ENCODE measurements at regions not wholly inside any gene's neighbourhood (a gene's known extent, or its start where the extent isn't known, plus 50 kb on each side); places are given as distances from the start of the nearest gene placed in this dataset.

DNA sequence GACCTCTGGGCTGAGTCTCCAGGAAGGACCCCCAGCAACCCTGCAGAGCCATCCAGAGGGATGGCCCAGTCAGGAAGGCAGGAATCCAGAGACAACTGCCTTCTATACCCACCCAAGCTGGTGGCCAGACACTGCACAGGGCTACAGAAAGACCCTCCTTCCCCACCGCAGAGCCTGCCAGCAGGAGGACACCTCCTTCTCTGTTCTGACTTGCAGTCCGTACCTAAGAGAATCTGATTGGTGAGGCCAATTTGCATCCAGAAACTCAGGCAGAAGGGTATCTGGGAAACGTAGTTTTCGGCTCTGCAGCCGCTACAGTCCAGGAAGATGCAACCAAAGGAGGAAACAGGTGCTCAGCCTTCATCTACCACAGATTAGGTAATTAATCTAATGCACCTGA, 155.4 kb upstream of the FRG1 start:
- TF ChIP-seq, protein P1, sequence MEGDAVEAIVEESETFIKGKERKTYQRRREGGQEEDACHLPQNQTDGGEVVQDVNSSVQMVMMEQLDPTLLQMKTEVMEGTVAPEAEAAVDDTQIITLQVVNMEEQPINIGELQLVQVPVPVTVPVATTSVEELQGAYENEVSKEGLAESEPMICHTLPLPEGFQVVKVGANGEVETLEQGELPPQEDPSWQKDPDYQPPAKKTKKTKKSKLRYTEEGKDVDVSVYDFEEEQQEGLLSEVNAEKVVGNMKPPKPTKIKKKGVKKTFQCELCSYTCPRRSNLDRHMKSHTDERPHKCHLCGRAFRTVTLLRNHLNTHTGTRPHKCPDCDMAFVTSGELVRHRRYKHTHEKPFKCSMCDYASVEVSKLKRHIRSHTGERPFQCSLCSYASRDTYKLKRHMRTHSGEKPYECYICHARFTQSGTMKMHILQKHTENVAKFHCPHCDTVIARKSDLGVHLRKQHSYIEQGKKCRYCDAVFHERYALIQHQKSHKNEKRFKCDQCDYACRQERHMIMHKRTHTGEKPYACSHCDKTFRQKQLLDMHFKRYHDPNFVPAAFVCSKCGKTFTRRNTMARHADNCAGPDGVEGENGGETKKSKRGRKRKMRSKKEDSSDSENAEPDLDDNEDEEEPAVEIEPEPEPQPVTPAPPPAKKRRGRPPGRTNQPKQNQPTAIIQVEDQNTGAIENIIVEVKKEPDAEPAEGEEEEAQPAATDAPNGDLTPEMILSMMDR (IDR thresholded peaks at IDR 0.05; ENCODE audit: insufficient read depth, low read depth, low read length), result no peak
- DNase-seq (ENCODE audit: low read depth), result no peak
- no peak overlapping the region for H3K4me3 ChIP-seq (ENCODE audit: low read depth, low read length)

DNA sequence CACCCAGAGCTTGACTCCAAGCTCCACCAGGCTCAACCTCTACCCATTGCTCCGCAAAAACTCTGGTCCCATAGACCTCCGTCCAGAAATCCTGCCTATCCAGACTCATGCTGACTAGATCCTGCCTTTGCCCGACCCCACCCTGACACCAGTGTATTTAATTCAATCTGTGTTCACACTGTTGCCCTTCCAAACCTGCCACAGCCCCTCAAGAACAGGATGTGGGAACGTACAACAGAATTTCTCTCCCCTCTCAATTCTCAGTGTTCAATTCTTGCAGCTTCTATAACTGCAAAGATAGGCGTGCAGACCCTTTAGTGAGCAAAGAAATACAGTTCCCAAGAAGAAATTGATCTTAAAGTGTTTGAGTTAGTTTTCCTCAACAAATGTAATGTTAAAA, 154.2 kb upstream of the FRG1 start:
- no peak overlapping the region for H3K4me3 ChIP-seq (ENCODE audit: low read depth, low read length)
- TF ChIP-seq, protein P1 (IDR thresholded peaks at IDR 0.05; ENCODE audit: insufficient read depth, low read depth, low read length), result no peak
- no peak for DNase-seq (ENCODE audit: low read depth)

DNA sequence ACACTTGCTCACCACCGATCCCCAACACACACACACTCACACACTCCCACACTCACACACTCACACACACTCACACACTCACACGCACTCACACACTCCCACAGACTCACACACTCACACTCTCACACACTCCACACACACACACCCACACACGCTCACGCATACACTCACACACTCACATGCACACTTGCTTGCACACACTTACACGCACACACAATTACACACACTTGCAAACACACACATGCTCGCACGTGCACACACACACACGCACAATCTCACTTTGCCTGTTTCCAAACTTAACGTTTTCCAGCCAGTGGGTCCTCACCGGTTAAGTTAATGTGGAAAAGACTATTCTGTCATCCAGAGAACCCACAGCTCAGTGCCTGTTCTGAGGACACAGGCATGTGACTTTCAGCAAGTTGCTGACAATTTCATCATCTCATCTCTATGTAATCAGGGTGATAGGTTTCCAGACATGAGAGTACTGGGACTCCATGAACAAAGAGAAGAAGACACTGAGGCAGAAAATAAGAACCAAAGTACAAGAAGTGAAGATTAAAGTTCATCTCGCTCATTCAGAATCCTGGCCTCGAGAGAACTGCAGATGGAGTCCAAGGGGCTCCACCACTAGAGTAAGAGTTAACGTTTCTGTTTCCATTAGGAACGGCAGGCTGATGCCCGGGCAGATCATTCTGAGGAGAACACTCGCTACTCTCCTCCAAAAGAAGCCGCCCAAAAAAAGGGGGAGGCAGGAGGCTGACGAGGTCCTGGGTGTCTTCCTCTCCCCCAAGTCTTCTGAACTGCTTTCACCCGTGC, 153.2 kb upstream of the FRG1 start:
- no peak overlapping the region for H3K4me3 ChIP-seq (ENCODE audit: low read depth, low read length)
- TF ChIP-seq, protein P1 (IDR thresholded peaks at IDR 0.05; ENCODE audit: insufficient read depth, low read depth, low read length), result no peak
- no peak for DNase-seq (ENCODE audit: low read depth)

DNA sequence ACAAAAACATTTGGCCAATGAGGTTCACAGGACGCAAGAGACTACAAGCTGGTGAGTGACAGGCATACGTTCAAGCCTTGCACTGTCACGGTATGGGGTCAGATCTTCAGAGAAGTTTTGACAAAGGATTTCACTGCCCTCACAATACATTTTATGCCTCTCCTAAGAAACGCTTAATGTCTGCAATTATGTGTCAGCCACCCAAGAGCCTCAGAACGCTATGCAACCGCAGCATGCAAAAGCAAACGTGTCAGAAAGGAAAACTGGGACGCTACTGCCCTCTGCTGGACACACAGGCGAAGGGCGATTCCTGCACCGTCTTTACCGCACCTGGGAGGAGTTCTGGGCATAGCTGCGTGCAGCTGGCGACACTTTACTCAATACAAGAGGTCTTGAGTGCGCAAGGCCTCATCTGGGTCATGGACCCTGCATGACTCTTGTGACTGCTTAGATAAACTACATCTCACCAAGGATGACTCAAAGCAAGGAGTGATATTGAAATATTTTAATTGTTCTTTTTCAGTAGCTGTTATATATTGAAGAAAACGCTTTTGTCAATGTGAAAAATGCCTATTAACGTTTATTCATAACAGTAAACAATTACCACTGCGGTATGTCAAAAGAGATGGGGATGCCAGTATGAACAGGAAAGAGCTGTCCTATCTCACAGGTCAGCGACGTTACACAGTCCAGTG, 147.6 kb upstream of the FRG1 start:
- no peak overlapping the region for H3K4me3 ChIP-seq (ENCODE audit: low read depth, low read length)
- TF ChIP-seq, protein P1 (IDR thresholded peaks at IDR 0.05; ENCODE audit: insufficient read depth, low read depth, low read length), result peak; percentile 86
- DNase-seq (ENCODE audit: low read depth), result peak; percentile 56

DNA sequence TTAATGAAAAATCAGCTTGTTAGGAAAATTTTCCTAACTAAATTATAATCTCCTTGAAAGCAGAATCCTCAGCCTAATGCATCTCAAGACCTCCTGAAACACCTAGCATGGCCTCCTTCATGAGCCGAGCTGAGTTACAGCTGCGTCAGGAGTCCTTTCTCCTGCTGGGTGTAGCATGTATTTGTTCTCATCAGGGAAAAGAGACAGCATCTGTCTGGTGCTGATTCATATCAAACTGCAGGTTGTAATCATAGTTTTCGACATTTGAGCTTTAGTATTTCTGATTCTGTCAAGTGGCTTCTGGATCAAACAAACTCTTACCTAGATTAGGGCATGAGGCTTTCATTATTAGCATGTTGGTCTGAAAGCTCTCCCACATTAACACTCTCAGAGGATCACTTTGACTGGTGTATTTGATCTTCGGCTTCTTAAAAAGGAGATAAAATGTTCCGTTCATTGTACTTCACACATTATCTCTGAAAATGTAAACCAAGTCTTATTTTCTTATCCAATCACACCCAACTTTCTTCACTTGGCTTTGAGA, 140.1 kb upstream of the FRG1 start:
- no peak overlapping the region for H3K4me3 ChIP-seq (ENCODE audit: low read depth, low read length)
- TF ChIP-seq, protein P1 (IDR thresholded peaks at IDR 0.05; ENCODE audit: insufficient read depth, low read depth, low read length), result no peak
- DNase-seq (ENCODE audit: low read depth), result no peak

DNA sequence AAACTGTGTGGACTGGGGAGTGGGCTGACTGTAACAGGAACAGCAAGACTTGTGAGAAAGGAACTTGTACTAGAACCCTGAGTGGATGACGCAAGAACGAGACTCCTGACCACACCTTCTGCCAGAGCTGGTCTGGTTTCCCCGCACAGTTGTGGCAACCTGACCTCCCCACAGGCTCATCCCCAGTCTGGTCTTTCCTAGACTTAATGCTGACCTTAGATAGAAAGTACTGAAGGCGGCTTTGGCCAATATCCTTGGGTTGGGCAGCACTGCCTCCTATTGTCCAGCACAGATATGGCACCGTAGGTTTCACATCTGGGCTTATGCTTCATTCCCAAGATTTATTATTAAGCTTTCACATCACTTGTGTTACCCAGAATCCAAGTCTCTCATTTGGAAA, 137.8 kb upstream of the FRG1 start:
- no peak for DNase-seq (ENCODE audit: low read depth)
- TF ChIP-seq, protein P1 (IDR thresholded peaks at IDR 0.05; ENCODE audit: insufficient read depth, low read depth, low read length), result no peak

More for the DNA sequence above, 137.8 kb upstream of the FRG1 start:
- no peak overlapping the region for H3K4me3 ChIP-seq (ENCODE audit: low read depth, low read length)
